Nephron (organoid): ENCODE measurements at regions not wholly inside any gene's neighbourhood (a gene's known extent, or its start where the extent isn't known, plus 50 kb on each side); places are given as distances from the start of the nearest gene placed in this dataset.

Experiments used
- H3K27ac Mint-ChIP-seq, 3 experiments: 2 replicates each; pipeline ENCODE4 v1.8.0; 2020; ENCODE audit warnings: mixed read lengths in 3 of 3, mild to moderate bottlenecking in 2 of 3, moderate library complexity in 1 of 3
- H3K27me3 Mint-ChIP-seq: 2 replicates; pipeline ENCODE4 v1.8.0; 2021; ENCODE audit warnings: low read depth, mild to moderate bottlenecking, moderate library complexity, mixed read lengths
- H3K36me3 Mint-ChIP-seq: 2 replicates; pipeline ENCODE4 v1.8.0; 2020; ENCODE audit warnings: low read depth, mixed read lengths
- H3K4me1 Mint-ChIP-seq: 2 replicates; pipeline ENCODE4 v1.8.0; 2020; ENCODE audit warnings: mixed read lengths
- H3K4me3 Mint-ChIP-seq, 3 experiments: 2 replicates each; pipeline ENCODE4 v1.8.0; 2020; ENCODE audit warnings: mild to moderate bottlenecking in 3 of 3, mixed read lengths in 3 of 3, moderate library complexity in 2 of 3
- H3K9me3 Mint-ChIP-seq: 2 replicates; pipeline ENCODE4 v1.8.0; 2020; ENCODE audit warnings: mixed read lengths
- CTCF ChIP-seq, 3 experiments: fragments of 200-600 bp; sonication (generic); IDR thresholded peaks; one replicate each; pipeline ENCODE4 v1.5.0; 2021; ENCODE audit warnings: antibody characterized with exemption in 3 of 3; ENCODE audit not compliant: unreplicated experiment in 3 of 3

DNA sequence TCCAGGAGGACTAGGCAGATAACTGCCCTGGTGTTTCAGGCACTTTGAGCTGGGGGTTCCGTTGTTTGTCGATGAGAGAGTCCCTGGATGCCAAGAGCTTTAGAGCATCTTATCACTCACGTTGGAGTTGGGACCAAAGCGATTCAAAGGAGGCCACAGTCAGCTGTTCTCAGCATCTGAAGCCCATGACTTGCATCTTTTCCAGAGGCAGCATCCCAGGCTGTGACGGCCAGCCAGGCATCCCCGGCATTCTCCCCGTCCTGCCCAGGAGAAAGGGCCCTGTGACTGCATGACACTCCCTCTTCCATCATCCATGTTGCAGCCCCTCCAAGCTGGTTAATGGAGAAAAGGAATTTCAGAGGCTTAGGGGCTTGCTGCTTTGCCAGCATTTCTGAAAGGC is 520.3 kb downstream of the CDH26 start:
- no peaks in the 10 kb centered on the region for H3K36me3 Mint-ChIP-seq
- H3K4me3 Mint-ChIP-seq, result no peak overlapping the region

DNA sequence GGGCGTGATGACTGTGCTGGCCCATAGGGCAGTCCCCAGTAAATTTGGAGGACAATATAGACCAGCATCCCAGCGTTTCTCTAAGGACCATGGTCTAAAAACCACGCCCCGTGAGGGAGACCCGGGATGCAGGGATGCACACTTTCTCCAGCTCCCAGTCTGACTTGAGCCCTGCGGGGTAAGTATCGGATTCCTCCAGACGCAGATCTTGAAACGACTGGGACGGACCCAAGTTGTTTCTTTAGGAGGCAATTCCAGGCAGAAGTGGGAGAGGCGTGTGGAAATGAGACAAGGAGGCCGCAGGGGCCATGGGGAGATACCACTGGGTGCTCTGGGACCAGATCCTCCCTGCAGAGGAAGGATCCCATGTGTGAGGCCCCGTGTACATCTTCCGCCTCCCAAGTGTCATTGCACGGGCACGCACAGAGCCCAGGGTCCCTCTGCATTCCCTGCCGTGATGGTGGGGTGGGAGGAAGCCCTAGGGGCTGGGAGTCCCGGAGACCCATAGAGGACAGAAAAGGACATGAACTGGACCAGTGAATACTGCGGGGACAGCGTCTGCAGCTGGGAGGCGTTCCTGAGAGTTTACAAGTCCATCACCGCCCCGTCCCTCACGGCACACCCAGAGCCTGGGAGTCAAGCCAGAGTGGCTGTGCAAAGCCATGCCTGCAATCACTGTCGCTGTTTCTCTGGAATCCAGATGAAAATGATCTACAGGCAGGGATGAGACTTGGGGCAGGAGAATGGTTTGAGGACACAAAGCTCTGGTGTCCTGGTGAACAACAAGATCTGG is 522.9 kb downstream of the CDH26 start:
- Mint-ChIP-seq H3K27ac (no peak overlapping the region), H3K36me3 (no peaks in the 10 kb centered on the region), H3K9me3 (no peaks in the 10 kb centered on the region), H3K27me3 (peaks cover 29% of the 10 kb centered on the region), H3K4me3 (no peak overlapping the region), H3K4me1 (peaks cover 5% of the 10 kb centered on the region)
- TF ChIP-seq CTCF (IDR thresholded peaks at IDR 0.05; ENCODE audit: unreplicated experiment in 3 of 3), result no peak

More for the DNA sequence above, 520.3 kb downstream of the CDH26 start:
- Mint-ChIP-seq H3K27me3 (peaks cover 22% of the 10 kb centered on the region), H3K27ac (no peak overlapping the region), H3K4me1 (no peaks in the 10 kb centered on the region), H3K9me3 (no peaks in the 10 kb centered on the region)
- no peak for TF ChIP-seq CTCF (IDR thresholded peaks at IDR 0.05; ENCODE audit: unreplicated experiment in 3 of 3)

DNA sequence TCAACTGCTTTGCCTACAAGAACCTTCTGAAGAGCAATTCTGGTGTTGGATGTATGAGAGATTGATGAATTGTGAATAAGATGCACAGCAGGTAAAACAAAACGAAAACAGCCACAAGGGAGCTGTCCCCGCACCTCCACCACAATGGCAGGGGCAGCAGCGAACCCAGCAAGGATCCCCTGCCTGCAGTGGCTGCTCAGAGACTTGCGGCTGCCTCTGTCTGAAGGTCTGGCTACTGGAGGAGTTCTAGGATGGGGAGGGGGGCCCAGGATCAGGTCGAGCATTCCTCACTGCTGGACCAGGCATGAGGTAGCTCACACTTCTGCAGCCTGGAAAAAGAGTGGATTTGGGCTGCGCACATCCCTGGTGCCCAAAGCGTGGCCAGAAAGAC is 523.5 kb downstream of the CDH26 start:
- no peak overlapping the region for H3K27ac Mint-ChIP-seq
- H3K36me3 Mint-ChIP-seq, result no peaks in the 10 kb centered on the region
- H3K4me3 Mint-ChIP-seq, result no peak overlapping the region
- TF ChIP-seq CTCF (IDR thresholded peaks at IDR 0.05; ENCODE audit: unreplicated experiment in 3 of 3), result no peak
- peaks cover 5% of the 10 kb centered on the region for H3K4me1 Mint-ChIP-seq
- H3K9me3 Mint-ChIP-seq, result no peaks in the 10 kb centered on the region
- H3K27me3 Mint-ChIP-seq, result peaks cover 29% of the 10 kb centered on the region

- Mint-ChIP-seq H3K4me3 (no peak overlapping the region), H3K9me3 (no peaks in the 10 kb centered on the region), H3K27me3 (peaks cover 34% of the 10 kb centered on the region), H3K4me1 (peaks cover 5% of the 10 kb centered on the region), H3K27ac (no peak overlapping the region), H3K36me3 (no peaks in the 10 kb centered on the region)
- TF ChIP-seq CTCF (IDR thresholded peaks at IDR 0.05; ENCODE audit: unreplicated experiment in 3 of 3), result no peak
Observed at GRCh38 chr20:60482221-60483008, 524.2 kb downstream of the CDH26 start.

DNA sequence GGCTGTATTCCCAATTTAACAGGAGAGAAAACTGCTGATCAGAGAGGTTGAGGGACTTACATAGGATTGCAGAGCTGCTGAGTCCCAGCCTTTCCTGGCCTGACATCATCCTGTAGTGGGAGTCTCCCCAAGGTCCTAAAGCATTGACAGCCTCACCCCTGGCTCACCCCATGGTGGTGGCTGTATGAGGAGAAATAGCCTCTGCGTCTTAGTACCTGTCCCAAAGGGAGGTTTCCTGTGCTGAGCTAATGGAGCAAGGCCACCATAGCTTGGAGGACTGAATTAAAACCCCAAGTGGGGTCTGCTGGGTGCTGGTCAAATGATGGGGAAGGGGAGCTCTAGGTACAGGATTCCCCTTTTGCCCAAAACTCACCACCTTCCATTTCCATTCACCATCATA is 525.1 kb downstream of the CDH26 start:
- Mint-ChIP-seq H3K27ac (no peak overlapping the region), H3K27me3 (peaks cover 34% of the 10 kb centered on the region), H3K9me3 (no peaks in the 10 kb centered on the region), H3K4me3 (no peak overlapping the region), H3K36me3 (no peaks in the 10 kb centered on the region), H3K4me1 (peaks cover 5% of the 10 kb centered on the region)
- no peak for TF ChIP-seq CTCF (IDR thresholded peaks at IDR 0.05; ENCODE audit: unreplicated experiment in 3 of 3)
